HG03060 (cell line): ENCODE measurements at regions not wholly inside any gene's neighbourhood (a gene's known extent, or its start where the extent isn't known, plus 50 kb on each side); places are given as distances from the start of the nearest gene placed in this dataset.

Source experiments
- ATAC-seq: cut with Tn5 transposase; IDR thresholded peaks from one replicate; pipeline ENCODE4 v1.9.1; 2021; ENCODE audit warnings: low read depth, moderate number of reproducible peaks; ENCODE audit not compliant: unreplicated experiment

DNA sequence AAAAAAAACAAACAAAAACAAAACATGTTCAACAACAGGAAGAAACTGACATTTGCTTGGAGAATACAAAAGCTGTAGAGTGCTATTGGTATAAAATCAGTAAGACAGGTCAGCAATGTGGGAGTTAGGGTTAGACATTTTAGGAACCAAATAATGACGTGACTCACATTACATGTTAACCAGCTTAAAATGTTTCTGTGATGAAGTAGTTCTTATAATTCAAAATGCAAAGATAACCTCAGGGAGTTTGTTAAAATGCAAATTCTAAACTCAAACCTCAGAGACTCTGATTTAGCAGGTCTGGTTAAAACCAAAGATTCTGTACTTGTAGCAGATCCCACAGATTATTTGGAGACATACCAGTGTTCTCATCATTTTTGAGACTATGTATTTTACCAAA, 549.4 kb upstream of the SLITRK1 start:
- no peak for ATAC-seq

DNA sequence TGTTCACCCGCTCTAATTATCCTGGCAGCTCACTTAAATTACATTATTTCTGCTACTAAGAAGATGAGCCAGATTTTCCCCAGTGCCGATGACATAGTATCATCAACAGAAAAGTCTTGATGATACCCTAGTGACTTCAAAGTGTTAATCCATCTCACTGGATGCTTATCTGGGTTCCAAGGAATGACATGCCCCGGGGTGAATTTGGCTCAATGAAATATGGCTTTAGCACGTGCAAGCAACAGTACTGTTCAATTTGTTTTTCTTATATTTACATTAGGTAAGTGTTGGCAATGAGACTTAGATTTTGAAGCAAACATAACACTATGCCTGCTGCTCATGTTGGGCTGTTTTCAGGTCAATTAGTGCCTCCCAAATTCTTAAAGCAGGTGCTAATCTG, 548.2 kb upstream of the SLITRK1 start:
- no peak for ATAC-seq

DNA sequence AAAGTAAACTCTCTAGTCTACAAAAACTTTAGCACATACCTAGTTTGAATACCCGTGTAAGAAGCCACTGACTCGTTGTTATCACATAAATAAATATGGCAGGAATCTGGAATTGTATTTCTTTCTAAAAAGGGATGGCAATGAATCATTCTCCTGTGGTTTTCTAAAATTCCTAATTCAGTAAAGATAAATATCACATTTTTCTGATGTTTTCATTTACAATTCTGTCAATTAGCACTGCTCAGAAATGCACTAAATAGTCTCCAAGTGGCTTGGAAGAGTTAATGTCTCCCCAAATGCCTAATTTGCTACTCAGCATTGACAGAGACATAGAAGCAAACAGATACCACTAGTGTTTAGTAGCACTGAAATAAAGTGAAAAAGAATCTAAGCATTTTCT, 547.7 kb upstream of the SLITRK1 start:
- no peak for ATAC-seq

DNA sequence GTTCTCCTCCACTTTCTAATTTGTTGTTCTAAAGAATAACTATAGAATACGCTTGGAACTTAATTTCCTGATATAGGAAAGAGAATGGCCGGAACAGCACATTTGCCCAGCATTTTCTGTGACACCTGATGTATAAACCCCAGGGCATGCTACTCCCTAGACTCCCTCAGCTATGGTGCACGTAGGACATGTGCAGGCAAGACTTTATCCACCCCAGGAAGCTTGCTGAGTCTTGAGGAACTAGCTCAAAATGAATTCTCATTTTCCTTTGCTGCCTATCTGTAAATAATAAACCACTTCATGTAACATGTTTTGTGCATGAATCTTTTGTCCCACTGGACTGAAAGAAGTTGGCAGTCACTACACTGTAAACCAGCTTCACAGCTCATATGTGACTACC, 535.8 kb upstream of the SLITRK1 start:
- ATAC-seq, result no peak

DNA sequence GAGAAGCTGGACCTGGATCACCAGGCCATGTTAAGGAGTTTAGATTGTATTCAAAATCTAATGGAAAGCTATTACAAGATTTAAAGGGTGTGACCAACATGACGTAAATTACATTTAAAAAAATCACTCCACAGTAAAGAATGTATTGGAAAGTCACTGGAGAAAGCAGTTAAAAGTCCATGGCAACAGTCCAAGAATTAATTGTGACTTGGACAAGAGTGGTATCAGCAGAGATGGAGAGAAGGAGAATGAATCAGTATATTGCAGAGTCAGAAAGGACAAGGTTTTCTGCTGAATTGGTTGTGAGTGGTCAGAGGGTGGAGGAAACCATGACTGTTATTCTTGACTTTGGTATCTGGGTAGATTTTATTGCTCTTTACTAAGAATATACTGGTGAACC, 535.1 kb upstream of the SLITRK1 start:
- ATAC-seq, result no peak

DNA sequence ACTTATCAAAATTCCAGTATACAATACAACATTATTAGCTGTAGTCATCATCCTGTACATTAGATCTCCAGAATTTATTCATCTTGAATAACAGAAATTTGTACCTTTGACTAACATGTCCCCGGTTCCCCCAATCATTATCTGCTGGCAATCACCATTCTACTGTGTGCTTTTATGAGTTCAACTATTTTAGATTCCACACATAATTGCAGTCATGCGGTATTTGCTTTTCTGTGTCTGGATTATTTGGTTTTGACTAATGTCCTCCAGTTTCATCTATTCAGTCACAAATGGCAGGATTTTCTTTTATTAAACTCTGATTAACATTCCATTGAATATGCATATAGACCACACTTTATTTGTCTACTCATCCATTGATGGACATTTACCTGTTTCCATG, 530.7 kb upstream of the SLITRK1 start:
- ATAC-seq, result no peak

DNA sequence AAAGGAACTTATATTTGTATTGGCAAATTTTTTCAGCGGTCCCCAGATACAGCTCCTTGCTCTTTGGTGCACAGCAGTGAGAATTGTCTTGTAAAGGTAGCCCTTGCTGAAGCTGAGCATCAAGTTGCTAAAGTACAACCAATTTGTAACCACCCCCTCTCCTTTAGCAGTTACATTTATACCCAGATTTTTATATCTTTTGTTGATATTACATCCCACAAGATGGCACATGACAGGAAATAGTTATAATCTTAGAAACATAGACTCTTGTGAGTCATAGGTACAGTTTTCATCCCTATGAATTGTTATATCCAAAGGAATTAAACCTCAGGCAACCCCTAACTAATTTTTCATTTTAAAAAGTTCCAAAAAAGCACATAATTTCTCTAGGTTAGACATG, 523.0 kb upstream of the SLITRK1 start:
- ATAC-seq, result no peak

DNA sequence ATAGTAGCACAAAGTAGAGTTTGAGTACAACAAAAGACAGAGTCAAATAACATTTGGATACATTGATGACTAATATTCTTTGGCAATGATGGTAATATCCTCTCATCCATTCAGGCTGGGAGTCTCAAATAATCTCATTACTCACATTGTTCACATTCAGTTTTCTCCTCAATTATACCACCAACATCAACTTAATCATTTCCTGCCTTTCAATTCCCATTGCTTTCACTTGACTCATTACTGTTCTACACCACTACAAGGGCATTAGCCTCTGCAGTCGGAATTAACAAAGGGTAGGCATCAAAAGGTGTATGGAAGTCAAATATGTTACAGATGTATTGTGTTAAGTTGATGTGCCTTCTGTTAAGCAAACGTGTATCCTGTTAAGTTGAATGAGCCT, 518.4 kb upstream of the SLITRK1 start:
- no peak for ATAC-seq

DNA sequence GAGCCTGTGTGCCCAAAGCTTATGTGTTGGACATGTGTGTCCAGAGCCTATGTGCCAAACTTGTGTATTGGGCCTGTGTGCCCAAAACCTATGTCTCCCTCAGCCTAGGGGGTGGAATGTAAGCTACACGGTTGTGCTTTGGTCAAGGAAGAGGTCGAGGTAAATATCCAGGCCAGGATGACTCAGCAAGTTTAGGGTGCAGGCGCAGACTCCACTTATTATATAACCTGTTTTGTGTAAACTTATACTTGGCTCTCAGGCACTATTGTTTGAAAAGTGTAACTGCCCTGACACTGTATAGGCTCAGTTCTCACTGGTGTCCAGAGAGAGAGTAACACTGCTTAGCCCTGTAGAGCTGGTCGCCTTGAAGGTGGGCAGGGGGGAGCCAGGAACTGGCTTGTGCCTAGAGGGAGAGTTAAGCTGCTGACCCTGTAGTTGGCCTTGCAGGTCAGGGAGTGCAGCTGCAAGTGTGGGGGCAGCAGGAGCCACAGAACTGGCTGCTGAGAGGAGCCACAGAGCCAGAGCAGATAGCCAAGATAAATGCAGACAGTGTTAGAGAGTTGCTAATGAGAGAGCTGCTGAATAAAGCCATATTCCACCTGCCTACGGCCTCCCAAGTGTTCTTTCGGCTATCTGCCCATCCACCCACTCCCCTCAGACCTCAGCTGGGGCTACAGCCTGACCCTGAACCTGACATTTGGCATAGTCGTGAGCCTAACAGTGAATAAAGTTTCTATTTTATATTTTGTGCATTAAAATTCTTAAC, 517.2 kb upstream of the SLITRK1 start:
- no peak for ATAC-seq

DNA sequence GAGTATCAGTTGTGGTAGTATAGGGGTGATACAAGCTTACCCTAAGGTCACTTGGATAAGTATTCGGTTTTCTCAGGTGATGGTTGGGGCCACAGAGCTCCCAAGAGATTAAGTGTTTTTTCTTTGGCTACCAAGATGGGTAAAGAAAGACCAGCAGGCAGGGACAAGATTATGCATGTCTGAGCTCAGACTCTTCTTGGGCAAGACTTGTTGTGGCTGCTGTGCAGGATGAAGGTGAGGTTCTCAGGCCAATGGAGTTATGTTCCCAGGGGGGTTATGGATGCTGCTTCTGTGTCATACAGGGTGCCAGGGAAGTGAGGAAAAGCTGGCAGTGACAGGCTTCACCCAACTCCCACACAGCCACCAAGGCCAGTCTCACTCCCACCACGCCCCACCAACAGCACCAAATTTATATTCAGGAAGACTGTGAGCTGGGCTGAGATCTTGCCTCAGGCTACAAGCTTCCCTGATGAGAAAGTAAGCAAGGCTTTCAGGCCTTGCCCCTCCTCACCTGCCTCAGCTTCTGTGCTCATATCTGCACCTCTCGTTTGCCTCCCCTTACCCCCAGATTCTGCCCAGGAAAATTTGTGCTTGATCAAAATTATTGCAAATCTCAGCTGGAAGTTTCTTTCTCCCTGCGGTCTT, 511.8 kb upstream of the SLITRK1 start:
- ATAC-seq, result no peak

DNA sequence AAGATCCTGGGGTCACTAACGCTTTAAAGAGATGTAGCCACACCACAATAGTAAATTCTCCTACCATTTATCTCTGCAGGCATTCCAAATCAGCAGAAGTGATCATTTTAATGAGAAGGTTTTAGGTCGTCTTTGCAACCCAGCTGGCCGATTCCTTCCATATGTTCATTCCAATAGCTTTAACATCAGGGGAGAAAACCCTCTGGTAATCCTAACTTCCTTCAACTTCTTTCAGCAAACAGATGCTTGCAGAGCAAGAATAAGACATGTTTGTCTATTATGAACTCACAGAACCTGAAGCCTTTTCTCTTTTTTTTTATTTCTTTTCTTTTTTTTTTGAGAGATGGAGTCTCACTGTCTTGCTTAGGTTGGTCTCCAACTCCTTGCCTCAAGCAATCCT, 498.6 kb upstream of the SLITRK1 start:
- no peak for ATAC-seq

DNA sequence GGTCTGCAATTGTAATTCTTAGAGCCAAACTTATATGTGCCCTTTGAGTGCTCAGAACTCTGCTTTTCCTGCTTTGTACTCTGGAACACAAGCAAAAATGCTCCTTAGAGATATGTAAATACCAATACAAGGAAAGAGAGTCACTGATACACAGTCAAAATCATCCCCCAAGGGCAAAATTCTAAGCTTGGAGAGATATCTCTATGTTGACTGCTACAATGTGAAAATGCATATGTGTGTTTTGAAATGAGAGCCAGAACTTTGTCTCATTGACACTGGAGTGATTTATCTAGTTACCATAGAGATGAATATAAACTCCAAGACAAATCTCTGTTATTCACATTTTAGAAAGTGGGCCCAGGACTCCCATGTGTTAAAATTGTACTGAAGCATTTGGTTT, 494.8 kb upstream of the SLITRK1 start:
- no peak for ATAC-seq

DNA sequence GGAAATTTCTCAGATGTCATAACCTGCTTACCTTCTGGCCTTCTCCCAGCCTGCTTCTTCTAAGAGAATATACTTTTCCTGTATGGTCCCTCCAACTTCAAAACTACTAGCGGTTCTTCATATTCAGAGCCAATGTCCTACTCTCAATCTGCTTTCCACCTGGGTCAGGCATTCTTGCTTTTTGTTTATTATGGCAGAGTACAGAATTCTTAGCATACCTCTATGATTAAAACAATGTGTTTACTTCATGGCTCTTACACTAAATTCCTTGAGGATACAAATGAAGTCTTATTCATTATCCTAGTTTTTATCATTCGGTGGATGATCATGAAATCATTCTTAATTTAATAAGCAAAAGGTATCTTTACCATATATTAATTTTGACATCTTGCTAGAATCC, 484.2 kb upstream of the SLITRK1 start:
- no peak for ATAC-seq

DNA sequence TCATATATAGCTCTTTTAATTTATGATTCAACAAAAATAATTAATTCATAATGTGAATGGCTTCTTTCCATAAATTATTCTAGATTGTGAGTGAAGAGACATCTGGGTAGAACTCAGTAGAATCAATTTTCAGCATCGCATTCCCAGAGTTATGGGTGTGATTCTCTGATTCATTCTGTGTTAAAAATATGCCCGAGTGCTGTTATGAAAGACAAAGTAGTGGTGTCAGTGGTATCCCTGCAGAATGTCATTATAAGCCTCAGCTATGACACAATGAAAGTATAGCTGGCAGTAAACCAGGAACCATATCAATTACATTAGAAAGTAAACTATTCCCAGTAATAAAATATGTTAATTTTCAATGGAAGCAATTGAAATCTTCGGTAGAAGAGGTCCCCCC, 480.5 kb upstream of the SLITRK1 start:
- ATAC-seq, result no peak

DNA sequence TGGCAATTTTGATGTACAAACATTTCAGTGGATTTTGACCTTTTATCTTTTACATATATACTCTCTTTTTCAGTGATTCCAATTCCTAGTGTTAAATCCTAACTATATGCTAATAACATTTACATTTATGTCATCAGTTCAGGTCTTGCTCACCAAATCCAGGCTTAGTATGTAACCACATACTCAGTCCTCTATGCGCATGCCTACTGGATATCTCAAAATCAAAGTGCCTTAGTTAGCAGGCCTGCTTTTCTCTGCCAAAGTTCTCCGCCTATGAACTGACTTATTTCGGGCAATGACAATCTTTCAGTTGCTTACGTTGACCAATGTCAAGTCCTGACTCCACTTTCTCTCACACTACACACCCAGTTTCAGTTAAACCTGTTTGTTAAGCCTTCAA, 478.5 kb upstream of the SLITRK1 start:
- no peak for ATAC-seq

DNA sequence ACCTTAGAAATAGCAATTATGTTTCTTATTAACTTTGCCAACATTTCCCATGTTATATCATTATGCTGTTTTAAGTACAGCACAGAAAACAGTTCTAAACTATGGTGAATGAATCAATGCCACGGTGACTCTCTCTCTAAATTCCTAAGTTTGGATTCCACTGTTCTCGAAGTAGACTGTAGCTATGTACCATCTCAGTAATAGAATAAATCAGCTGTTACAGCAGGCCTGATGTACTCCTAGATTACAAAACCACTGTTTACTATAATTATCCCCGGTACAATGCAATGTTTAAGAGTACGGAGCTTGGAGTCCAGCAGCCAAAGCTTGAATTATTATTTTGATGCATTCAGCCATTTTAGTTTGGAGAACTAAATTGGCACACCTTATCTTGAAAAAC, 476.3 kb upstream of the SLITRK1 start:
- no peak for ATAC-seq

DNA sequence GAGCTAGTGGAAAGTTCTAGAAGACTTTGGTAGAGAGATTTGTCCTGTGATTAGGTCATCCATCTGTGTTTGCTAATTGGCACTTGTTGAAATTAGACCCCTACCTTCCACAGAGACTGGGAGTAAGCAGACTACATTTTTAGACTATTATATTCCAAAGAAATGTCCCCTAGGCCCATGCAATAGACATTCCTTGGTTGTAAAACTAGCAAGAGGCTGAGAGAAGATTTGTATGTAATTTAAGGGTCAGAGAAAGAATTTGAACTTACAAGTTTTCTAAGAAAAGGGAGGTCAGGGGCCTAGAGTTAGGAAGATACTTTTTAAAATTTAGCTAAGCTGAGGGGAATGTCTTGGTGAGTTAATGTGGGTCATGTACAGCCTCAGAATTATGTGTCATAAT, 470.7 kb upstream of the SLITRK1 start:
- ATAC-seq, result no peak

DNA sequence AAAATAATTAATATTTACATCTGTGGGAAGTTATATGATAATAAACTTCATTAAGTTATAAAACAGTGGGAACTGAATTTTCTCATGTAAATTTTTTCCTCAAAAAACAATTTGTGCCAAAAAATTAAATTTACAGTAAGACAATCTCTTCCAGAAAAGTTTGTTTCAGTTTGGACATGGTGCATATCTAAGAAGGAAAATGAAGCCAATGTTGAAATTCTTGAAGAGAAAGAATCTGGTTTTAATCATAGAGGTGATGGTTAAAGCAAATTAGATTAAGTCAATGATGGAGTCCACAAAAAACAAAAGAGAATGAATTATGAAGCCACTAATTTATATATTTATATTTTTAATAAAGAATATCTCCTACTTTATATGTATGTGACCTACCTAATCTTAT, 457.2 kb upstream of the SLITRK1 start:
- no peak for ATAC-seq

DNA sequence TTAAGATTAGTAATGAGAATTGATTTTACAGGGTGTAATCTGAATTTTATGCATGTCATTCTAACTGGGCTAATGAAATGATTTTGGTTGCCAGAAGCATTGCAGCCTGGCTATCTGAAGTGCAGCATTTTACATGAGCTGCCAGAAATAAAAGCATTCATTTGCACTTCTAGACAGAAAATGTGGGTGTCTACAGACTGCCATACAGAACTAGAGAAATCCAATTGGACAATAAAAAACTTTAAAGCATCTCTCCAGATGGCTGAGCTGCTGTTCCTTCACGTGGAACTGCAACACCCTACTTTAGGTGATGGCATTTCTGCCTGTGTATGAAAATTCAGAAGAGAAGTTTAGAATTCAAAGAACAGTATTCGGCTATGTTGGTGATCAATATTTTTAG, 450.1 kb upstream of the SLITRK1 start:
- no peak for ATAC-seq

DNA sequence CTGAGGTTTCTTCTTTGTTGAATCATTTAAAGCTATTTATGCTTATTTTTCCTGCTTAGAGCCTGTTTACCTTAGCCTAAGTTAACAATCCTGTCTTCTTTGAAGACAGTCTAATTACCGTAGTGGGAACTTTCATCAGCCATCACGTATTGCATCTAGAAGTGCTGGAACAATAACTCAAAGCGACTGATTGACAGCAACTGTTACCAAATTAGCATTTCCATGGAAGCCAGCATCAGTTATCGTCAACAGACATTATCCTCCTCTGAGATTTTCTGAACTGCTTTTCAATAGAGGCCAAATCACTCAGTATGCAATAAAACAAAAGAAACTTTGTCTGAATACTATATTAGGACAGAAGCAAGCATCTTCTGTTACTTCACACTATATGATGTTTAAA, 433.3 kb upstream of the SLITRK1 start:
- ATAC-seq, result no peak

DNA sequence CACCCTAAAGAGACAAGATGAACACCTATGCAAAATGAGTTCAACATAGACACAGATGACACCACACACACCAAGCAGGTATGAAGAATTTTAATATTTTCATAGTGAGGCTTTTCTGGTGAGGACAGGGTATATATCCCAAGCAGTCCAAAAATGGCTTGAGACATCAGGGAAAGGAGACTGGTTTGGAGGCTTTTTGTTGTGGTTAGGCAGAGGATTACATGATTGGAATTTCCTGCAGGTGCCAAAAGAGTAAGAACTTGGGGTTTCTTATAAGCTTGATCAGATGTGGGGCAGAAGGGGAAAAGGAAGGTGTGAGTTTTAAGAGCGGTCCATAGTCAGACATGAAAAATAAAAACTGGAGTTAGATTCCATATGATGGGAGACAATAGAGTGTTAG, 420.8 kb upstream of the SLITRK1 start:
- no peak for ATAC-seq

DNA sequence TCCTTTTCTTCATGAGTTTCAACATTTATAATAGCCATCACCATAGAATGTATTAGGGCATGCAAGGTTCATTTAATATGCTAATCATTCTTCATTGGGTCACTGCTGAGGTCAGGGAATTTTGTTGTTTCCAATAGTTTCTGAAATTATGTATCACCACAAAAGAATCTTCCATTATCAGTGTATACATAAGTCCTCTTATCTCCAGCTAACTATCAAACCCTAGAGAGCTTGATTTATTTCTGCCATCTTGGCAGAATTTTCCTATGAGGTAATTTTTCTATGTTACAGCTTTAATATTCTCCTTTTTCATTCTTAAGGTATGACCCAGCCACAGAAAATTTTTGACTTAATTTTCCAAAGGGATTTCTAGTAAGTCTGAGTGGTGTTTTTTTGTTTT, 415.0 kb upstream of the SLITRK1 start:
- ATAC-seq, result no peak

DNA sequence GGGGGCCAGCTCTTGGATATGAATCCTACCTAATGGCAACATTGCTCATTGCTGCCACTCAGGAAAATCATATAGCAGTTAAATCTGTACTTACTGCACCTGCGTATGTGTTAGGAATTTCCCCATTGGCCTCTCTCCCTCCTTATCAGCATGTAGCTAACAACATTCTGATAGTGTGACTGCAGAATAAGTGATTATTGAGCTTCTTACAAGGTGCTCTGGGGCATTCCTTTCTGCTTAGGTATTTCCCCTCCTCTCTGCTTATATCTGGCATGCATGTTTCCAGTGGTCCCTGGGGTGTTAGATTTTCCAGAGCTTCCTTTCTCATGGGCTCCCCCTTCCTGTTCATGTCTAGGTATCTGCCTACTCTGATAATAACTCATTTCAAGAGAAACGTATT, 414.1 kb upstream of the SLITRK1 start:
- no peak for ATAC-seq
